Large intestine (tissue), 3 donors: ENCODE measurements at regions not wholly inside any gene's neighbourhood (a gene's known extent, or its start where the extent isn't known, plus 50 kb on each side); places are given as distances from the start of the nearest gene placed in this dataset.

Source experiments
- DNase-seq, 2 donors: peaks; one replicate each; pipeline versions ENCODE4 v3.0.0 to v3.0.0-alpha.2; 2013
- H3K27ac ChIP-seq: one replicate; pipeline ENCODE4 v1.5.1; 2013; ENCODE audit warnings: low read length
- H3K27me3 ChIP-seq: 2 replicates; pipeline ENCODE4 v1.6.1; 2013; ENCODE audit warnings: low read length; ENCODE audit not compliant: control insufficient read depth, insufficient read depth
- H3K36me3 ChIP-seq: 2 replicates; pipeline ENCODE4 v1.6.1; 2013; ENCODE audit warnings: low read length; ENCODE audit not compliant: control insufficient read depth, insufficient read depth
- H3K4me1 ChIP-seq: one replicate; pipeline ENCODE4 v1.6.1; 2013; ENCODE audit warnings: low read length; ENCODE audit not compliant: control insufficient read depth, insufficient read depth
- H3K4me3 ChIP-seq: one replicate; pipeline ENCODE4 v1.5.1; 2013; ENCODE audit warnings: low read length
- H3K9me3 ChIP-seq: one replicate; pipeline ENCODE4 v1.6.1; 2013; ENCODE audit warnings: mild to moderate bottlenecking, low read depth, low read length, moderate library complexity; ENCODE audit not compliant: control insufficient read depth
- WGBS: methylation state at CpG from one replicate; pipeline ENCODE4 v1.1.5; 2013; ENCODE audit warnings: low lambda C conversion rate; ENCODE audit not compliant: insufficient coverage; 5-methylcytosine and 5-hydroxymethylcytosine counted together

DNA sequence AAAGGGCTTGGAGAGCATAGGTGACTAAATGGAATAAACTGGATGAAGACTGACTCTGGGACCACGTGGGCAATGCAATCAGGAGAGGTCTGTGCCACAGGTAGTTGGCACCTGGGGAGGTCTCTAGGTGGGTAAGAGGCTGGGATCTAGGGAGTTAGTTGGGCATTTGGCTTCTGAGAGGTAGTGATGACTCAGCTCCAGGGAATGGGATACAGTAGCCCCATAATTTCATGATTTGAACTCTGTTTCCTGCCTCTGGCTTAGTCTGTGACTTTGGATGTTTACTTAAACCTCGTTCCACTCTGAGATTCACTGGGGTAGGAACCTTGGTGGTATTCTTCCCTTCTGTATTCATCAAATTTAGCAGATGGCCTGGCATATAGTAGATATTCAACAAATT lies 240.8 kb downstream of the KIF4B start:
- no peak for DNase-seq
- Histone ChIP-seq H3K27me3 (no peaks in the 10 kb centered on the region), H3K4me3 (no peak overlapping the region), H3K4me1 (no peaks in the 10 kb centered on the region), H3K36me3 (no peaks in the 10 kb centered on the region), H3K9me3 (no peaks in the 10 kb centered on the region), H3K27ac (no peak overlapping the region)
- WGBS = no CpG with 5 or more reads among the region's 2 CpGs

DNA sequence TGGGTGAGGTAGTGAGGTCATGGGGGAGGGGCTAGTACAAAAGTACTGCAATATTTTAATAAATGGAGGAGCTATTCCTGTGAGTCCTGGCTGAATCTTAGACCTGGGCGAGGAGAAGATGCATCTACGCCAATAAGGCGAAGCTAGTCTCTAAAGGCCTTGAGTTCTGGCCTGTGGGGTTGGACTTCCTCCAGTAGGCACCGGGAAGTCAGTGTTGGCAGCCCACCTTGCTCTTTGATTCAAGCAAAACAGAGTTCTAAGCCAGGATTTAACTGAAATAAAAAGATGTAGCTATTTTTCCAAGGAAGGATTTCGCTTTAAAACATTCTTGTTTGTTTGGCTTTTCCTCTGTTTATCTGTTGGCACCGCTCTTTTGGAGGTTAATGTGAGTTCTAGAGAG lies 244.6 kb downstream of the KIF4B start:
- Histone ChIP-seq H3K9me3 (no peaks in the 10 kb centered on the region), H3K4me1 (no peaks in the 10 kb centered on the region), H3K27ac (no peak overlapping the region), H3K36me3 (no peaks in the 10 kb centered on the region), H3K4me3 (no peak overlapping the region), H3K27me3 (no peaks in the 10 kb centered on the region)
- no peak for DNase-seq
- 80% methylated on average over 2 of the region's 6 CpGs for WGBS

DNA sequence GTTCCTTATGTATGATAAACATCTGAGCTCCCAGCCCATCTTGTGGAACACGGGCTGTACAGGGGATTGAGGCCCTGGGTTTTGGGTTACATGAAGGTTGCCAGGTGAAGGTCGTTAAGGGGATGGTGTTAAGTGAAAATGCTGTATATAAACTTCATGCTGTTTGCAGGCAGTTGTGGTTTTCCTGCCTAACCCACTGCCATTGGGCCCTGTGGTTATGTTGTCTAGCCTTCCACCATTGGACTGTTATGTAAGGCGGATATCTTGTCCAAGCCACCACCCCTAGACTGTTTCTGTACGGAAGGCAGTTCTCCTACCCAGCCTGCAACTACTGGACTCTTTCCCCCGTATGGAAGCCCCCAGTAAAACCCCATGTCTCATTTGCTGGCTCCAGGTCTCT lies 246.1 kb downstream of the KIF4B start:
- no peaks in the 10 kb centered on the region for H3K4me1 ChIP-seq
- no peak for DNase-seq
- no CpG with 5 or more reads among the region's 5 CpGs for WGBS
- H3K36me3 ChIP-seq = no peaks in the 10 kb centered on the region
- H3K4me3 ChIP-seq = no peak overlapping the region
- H3K27me3 ChIP-seq = no peaks in the 10 kb centered on the region
- H3K9me3 ChIP-seq = no peaks in the 10 kb centered on the region
- H3K27ac ChIP-seq = no peak overlapping the region

DNA sequence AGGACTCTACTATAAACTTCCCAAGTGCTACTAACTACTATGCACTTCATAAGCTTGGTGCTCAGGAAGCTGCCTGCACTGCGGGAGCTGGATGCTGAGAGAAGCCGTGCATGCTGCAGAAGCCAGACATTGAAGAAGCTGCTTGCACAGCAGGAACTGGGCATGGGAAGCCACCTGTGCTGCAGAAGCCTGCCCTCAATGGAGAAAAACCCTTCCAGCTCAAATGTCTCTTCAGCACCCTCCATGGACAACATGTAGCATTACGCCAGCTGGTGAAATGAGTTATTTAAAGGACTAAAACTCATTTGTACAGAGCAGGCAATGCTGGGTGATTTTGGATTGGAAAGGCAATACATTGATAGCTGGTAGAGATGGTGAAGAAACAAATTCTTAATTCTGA lies 247.2 kb downstream of the KIF4B start:
- Histone ChIP-seq H3K27ac (no peak overlapping the region), H3K4me3 (no peak overlapping the region), H3K27me3 (no peaks in the 10 kb centered on the region), H3K9me3 (no peaks in the 10 kb centered on the region), H3K36me3 (no peaks in the 10 kb centered on the region), H3K4me1 (no peaks in the 10 kb centered on the region)
- WGBS = no CpG with 5 or more reads among the region's 3 CpGs
- DNase-seq = no peak

DNA sequence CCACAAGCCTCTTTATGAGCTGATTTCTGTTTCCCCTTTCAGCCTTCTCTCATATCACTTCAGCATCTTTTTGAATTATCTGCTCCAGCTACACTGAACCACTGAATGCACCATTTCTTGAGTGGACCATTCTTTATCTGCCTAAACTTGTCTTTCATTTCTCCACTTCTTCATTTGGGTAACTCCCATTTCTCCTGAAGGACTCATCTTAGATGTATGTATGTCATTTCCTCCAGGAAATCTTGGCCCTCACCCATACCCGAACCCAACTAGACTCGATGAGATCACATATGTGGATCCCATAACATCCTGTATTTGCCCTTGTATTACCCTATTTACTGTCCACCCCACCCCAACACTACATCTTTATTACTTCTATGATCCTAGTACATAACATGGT lies 249.8 kb downstream of the KIF4B start:
- no CpG with 5 or more reads among the region's 2 CpGs for WGBS

DNA sequence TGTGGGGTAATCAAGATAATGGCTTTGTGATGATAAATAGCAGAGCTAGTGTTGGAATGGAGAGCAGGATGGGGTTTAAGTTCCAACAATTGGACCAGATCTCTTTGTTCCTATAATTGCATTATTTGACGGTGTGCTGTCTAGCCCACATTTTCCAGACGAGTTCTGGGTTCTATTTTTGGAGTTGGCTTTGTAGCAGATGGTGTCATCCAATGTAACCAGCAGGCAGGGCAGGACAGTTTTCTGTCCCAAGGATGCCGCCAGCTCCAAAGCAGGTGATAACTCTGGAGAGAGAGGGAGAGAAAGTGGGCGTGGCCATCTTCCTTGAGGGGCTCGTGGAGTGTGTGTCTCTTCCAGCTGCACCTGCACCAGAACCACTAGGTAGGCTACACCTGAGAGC lies 251.3 kb downstream of the KIF4B start:
- no peaks in the 10 kb centered on the region for H3K36me3 ChIP-seq
- H3K4me3 ChIP-seq = no peak overlapping the region
- H3K27ac ChIP-seq = no peak overlapping the region
- no peaks in the 10 kb centered on the region for H3K27me3 ChIP-seq
- no peaks in the 10 kb centered on the region for H3K9me3 ChIP-seq
- no CpG with 5 or more reads among the region's 5 CpGs for WGBS
- no peaks in the 10 kb centered on the region for H3K4me1 ChIP-seq
- no peak for DNase-seq

More for the DNA sequence above, 249.8 kb downstream of the KIF4B start:
- Histone ChIP-seq H3K36me3 (no peaks in the 10 kb centered on the region), H3K4me1 (no peaks in the 10 kb centered on the region), H3K4me3 (no peak overlapping the region), H3K27me3 (no peaks in the 10 kb centered on the region), H3K27ac (no peak overlapping the region), H3K9me3 (no peaks in the 10 kb centered on the region)
- DNase-seq = no peak

DNA sequence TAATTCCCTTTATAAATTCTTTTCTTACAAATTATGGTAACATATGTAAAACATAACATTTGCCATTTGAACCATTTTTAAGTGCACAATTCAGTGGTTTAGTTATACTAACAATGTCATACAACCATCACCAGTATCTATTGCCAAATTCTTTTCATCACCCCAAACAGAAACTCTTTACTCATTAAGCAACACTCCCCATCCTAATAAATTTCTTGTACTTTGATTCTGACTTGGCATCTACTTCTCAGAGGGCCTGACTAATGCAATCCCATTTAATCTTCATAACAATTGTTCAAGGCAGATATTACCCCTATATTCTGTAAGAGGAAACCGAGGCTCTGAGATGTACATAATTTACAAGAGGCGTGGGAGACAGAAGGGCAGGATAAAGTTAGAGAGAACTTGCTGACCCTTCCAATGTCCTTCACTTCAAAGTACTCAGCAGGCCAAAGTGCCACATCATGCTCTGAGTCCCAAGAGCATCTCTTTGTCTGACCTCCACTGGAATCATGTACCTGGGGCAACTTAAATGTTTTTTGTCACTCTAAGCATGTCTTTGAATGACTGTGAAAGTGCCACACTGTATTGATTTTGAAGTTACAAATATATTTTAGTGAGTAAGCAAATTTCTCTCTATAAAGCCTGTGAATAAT lies 255.3 kb downstream of the KIF4B start:
- Histone ChIP-seq H3K9me3 (no peaks in the 10 kb centered on the region), H3K27ac (no peak overlapping the region), H3K4me3 (no peak overlapping the region), H3K36me3 (no peaks in the 10 kb centered on the region), H3K4me1 (no peaks in the 10 kb centered on the region), H3K27me3 (no peaks in the 10 kb centered on the region)
- no CpG with 5 or more reads among the region's 2 CpGs for WGBS
- DNase-seq = no peak

DNA sequence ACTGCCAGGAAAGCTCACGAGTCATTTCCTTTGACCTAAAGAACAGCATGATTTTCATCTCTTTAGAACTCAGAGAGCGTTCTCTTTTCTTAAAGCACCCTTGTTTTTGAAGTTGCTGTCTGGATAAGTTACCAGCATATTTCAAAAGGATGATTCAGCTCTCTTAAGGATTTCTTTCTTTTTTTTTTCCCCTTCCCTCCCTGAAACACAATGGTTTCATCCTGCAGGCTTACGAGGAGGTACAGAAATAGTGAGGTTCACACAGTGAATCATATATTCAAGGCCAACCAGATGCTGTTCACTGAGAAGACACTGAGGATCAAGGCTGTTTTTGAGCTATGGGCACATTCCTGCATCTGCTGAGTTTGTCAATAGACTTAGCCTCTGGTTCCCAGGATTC lies 257.2 kb downstream of the KIF4B start:
- H3K27ac ChIP-seq = no peak overlapping the region
- WGBS = 38% methylated on average over 2 of the region's 3 CpGs
- H3K4me1 ChIP-seq = no peaks in the 10 kb centered on the region
- no peak for DNase-seq
- H3K36me3 ChIP-seq = no peaks in the 10 kb centered on the region
- no peaks in the 10 kb centered on the region for H3K27me3 ChIP-seq
- no peaks in the 10 kb centered on the region for H3K9me3 ChIP-seq
- H3K4me3 ChIP-seq = no peak overlapping the region

DNA sequence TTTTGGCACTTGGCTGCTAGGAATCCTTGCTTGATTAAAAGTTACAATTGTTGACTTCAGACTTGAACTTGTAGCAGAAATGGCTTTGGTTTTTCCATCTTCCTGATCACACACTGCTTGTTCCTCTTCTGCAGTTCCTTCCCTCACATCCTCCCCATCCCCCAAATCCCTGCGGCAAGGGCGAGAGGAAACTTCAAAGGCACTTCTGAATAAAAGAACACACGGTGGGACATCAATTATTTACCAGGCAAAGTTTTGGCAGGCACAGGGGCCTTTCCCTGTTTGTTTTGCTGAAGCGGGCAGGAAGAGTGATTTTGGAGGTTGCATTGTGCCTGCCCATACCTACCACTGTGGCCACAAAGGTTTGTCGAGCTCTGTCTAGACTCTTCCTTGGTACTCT lies 260.9 kb downstream of the KIF4B start:
- no peak for DNase-seq
- WGBS = no CpG with 5 or more reads among the region's 5 CpGs
- Histone ChIP-seq H3K4me1 (no peaks in the 10 kb centered on the region), H3K4me3 (no peak overlapping the region), H3K27me3 (no peaks in the 10 kb centered on the region), H3K36me3 (no peaks in the 10 kb centered on the region), H3K27ac (no peak overlapping the region), H3K9me3 (no peaks in the 10 kb centered on the region)

DNA sequence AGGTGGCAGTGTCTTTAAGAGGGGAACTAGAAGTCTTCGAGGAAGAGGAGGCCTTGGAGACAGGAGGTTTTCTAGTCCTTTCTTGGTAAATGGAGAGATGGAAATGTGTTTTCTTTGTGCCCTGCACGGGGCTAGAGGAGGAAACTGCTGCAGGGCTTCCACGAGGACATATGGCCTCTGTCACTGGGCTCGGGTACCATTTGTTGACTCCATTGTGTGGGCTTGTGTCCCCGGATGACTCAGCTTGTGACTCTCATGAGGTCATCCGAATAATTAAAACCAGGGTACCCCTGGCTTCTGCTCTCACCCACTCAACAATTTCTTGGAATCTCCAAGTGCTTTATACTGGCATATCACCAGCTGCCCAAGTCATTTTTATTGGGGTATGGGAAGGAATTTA lies 261.7 kb downstream of the KIF4B start:
- Histone ChIP-seq H3K27me3 (no peaks in the 10 kb centered on the region), H3K9me3 (no peaks in the 10 kb centered on the region), H3K36me3 (no peaks in the 10 kb centered on the region), H3K27ac (no peak overlapping the region), H3K4me1 (no peaks in the 10 kb centered on the region), H3K4me3 (no peak overlapping the region)
- DNase-seq = no peak
- 100% methylated on average over 1 of the region's 6 CpGs for WGBS

DNA sequence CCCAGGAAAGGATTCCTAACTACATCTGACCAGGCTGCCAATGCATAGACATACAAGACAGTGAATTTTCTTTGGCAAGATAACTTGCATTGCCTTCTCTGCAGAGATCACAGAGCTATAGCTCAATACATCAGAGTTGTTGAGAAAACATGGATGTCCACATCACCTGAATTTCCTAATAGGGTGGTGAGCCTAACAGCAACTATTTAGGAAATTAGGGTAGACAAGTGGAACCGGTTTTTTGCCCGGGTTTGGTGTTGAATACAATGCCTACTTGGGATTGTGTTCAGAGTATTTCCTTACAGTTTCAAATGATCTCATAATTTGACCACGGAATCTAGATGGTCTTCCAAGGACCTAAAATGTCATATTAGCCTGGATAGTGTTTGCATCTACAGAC lies 262.7 kb downstream of the KIF4B start:
- H3K27ac ChIP-seq = no peak overlapping the region
- H3K4me3 ChIP-seq = no peak overlapping the region
- DNase-seq = no peak
- no peaks in the 10 kb centered on the region for H3K9me3 ChIP-seq
- H3K4me1 ChIP-seq = no peaks in the 10 kb centered on the region
- H3K27me3 ChIP-seq = no peaks in the 10 kb centered on the region
- no peaks in the 10 kb centered on the region for H3K36me3 ChIP-seq
- WGBS = no CpG with 5 or more reads among the region's 3 CpGs
